Mesenchymal stem cell (in vitro differentiated cells and primary cell): ENCODE measurements at regions not wholly inside any gene's neighbourhood (a gene's known extent, or its start where the extent isn't known, plus 50 kb on each side); places are given as distances from the start of the nearest gene placed in this dataset.
A peak's percentile ranks its signal among the peaks of the same experiment; 100 is the strongest.
"Not testable (repeated sequence)": the region's sequence is repeated elsewhere in the genome, so short reads cannot be mapped to it uniquely, and the experiment has no call there.

Experiments
- DNase-seq: peaks from one replicate; pipeline ENCODE4 v3.0.0-alpha.2; 2013
- H2AFZ ChIP-seq: one replicate; pipeline ENCODE4 v1.6.1; 2013; ENCODE audit warnings: low read depth, mild to moderate bottlenecking, control low read depth, inconsistent platforms, low read length, moderate library complexity
- H2AK5ac ChIP-seq: 2 replicates; pipeline ENCODE4 v1.6.1; 2013; ENCODE audit warnings: low read length, moderate library complexity, mild to moderate bottlenecking, inconsistent platforms; ENCODE audit not compliant: severe bottlenecking
- H2BK120ac ChIP-seq: one replicate; pipeline ENCODE4 v1.6.1; 2013; ENCODE audit warnings: low read depth, mild to moderate bottlenecking, inconsistent platforms, low read length, moderate library complexity
- H2BK12ac ChIP-seq, 2 experiments: one replicate each; pipeline ENCODE4 v1.6.1; 2013; ENCODE audit warnings: inconsistent platforms in 2 of 2, low read length in 2 of 2, mild to moderate bottlenecking in 2 of 2, moderate library complexity in 2 of 2, control low read depth in 1 of 2
- H2BK15ac ChIP-seq: one replicate; pipeline ENCODE4 v1.6.1; 2013; ENCODE audit warnings: mild to moderate bottlenecking, low read depth, inconsistent platforms; ENCODE audit not compliant: poor library complexity, severe bottlenecking
- H2BK5ac ChIP-seq: 2 replicates; pipeline ENCODE4 v1.6.1; 2013; ENCODE audit warnings: low read depth, mild to moderate bottlenecking, low read length, control low read depth, inconsistent platforms; ENCODE audit not compliant: poor library complexity, severe bottlenecking
- H3K14ac ChIP-seq, 2 experiments: one replicate each; pipeline ENCODE4 v1.6.1; 2013; ENCODE audit warnings: inconsistent platforms in 2 of 2, low read length in 2 of 2, control low read depth in 1 of 2, mild to moderate bottlenecking in 1 of 2, moderate library complexity in 1 of 2
- H3K18ac ChIP-seq, 2 experiments: one replicate each; pipeline ENCODE4 v1.6.1; 2013; ENCODE audit warnings: inconsistent platforms in 2 of 2, low read length in 2 of 2, control low read depth in 1 of 2, low read depth in 1 of 2, mild to moderate bottlenecking in 1 of 2
- H3K23ac ChIP-seq, 2 experiments: one replicate each; pipeline ENCODE4 v1.6.1; 2013; ENCODE audit warnings: inconsistent platforms in 2 of 2, low read length in 2 of 2, mild to moderate bottlenecking in 2 of 2, moderate library complexity in 2 of 2, control low read depth in 1 of 2
- H3K27ac ChIP-seq: 2 replicates; pipeline ENCODE4 v1.5.1; 2013; ENCODE audit warnings: mild to moderate bottlenecking, moderate library complexity, low read length, control low read depth, inconsistent platforms; ENCODE audit not compliant: poor library complexity, severe bottlenecking
- H3K27me3 ChIP-seq, 2 experiments: 2 replicates each; pipeline versions ENCODE4 v1.6.1 to v1.7.0; 2013; ENCODE audit warnings: low read length in 2 of 2, mild to moderate bottlenecking in 2 of 2, moderate library complexity in 2 of 2, control low read depth in 1 of 2, inconsistent platforms in 1 of 2; ENCODE audit not compliant: control insufficient read depth in 1 of 2, insufficient read depth in 1 of 2
- H3K36me3 ChIP-seq, 2 experiments: 2 replicates each; pipeline versions ENCODE4 v1.6.1 to v1.7.0; 2013; ENCODE audit warnings: low read length in 2 of 2, control low read depth in 1 of 2, inconsistent platforms in 1 of 2, low read depth in 1 of 2, mild to moderate bottlenecking in 1 of 2; ENCODE audit not compliant: insufficient read depth in 2 of 2, control insufficient read depth in 1 of 2
- H3K4ac ChIP-seq, 2 experiments: one replicate each; pipeline ENCODE4 v1.6.1; 2013; ENCODE audit warnings: inconsistent platforms in 2 of 2, low read length in 2 of 2, mild to moderate bottlenecking in 2 of 2, moderate library complexity in 2 of 2, control low read depth in 1 of 2, low read depth in 1 of 2
- H3K4me1 ChIP-seq: 2 replicates; pipeline ENCODE4 v1.6.1; 2013; ENCODE audit warnings: low read depth, low read length, control low read depth; ENCODE audit not compliant: control insufficient read depth, insufficient read depth
- H3K4me2 ChIP-seq: 2 replicates; pipeline ENCODE4 v1.6.1; 2013; ENCODE audit warnings: low read length, mild to moderate bottlenecking, inconsistent platforms; ENCODE audit not compliant: poor library complexity, severe bottlenecking
- H3K4me3 ChIP-seq, 2 experiments: 2 replicates each; pipeline versions ENCODE4 v1.5.1 to v1.7.0; 2013; ENCODE audit warnings: low read length in 2 of 2, mild to moderate bottlenecking in 2 of 2, control low read depth in 1 of 2, low read depth in 1 of 2; ENCODE audit not compliant: insufficient read depth in 1 of 2
- H3K79me1 ChIP-seq: replicated peaks from 2 replicates; pipeline ENCODE4 v1.6.1; 2013; ENCODE audit warnings: mild to moderate bottlenecking, control low read depth, low read length, inconsistent platforms; ENCODE audit not compliant: poor library complexity, severe bottlenecking
- H3K9ac ChIP-seq: 2 replicates; pipeline ENCODE4 v1.7.0; 2013; ENCODE audit warnings: mild to moderate bottlenecking, low read length, moderate library complexity
- H3K9me3 ChIP-seq: 2 replicates; pipeline ENCODE4 v1.7.0; 2013; ENCODE audit warnings: mild to moderate bottlenecking, low read length; ENCODE audit not compliant: control insufficient read depth
- H4K8ac ChIP-seq: one replicate; pipeline ENCODE4 v1.6.1; 2013; ENCODE audit warnings: inconsistent platforms, mild to moderate bottlenecking, low read length, moderate library complexity
- H4K91ac ChIP-seq: one replicate; pipeline ENCODE4 v1.6.1; 2013; ENCODE audit warnings: mild to moderate bottlenecking, low read length, inconsistent platforms
- WGBS: methylation state at CpG from one replicate; pipeline ENCODE4 v1.1.7; 2013; ENCODE audit warnings: mixed read lengths; 5-methylcytosine and 5-hydroxymethylcytosine counted together

- H3K36me3 ChIP-seq, result no peaks in the 10 kb centered on the region
- H2BK120ac ChIP-seq, result no peak overlapping the region
- DNase-seq, result no peak
- H3K4me3 ChIP-seq, result no peak overlapping the region
- H3K9ac ChIP-seq, result peak overlapping the region; percentile 17
- H2AFZ ChIP-seq, result no peak overlapping the region
- no peak overlapping the region for H3K4ac ChIP-seq
- no peaks in the 10 kb centered on the region for H3K4me1 ChIP-seq
- H2AK5ac ChIP-seq, result no peak overlapping the region
- H3K9me3 ChIP-seq, result no peaks in the 10 kb centered on the region
- no peak overlapping the region for H3K27ac ChIP-seq
- H2BK5ac ChIP-seq, result no peak overlapping the region
- 88% methylated on average over 9 of the region's 10 CpGs for WGBS
- H4K8ac ChIP-seq, result no peak overlapping the region
- no peak overlapping the region for H3K14ac ChIP-seq
- H3K23ac ChIP-seq, result no peak overlapping the region
- H3K79me1 ChIP-seq, result no peaks in the 10 kb centered on the region
- H3K4me2 ChIP-seq, result no peak overlapping the region
- no peak overlapping the region for H2BK12ac ChIP-seq
- no peaks in the 10 kb centered on the region for H3K27me3 ChIP-seq
- no peak overlapping the region for H2BK15ac ChIP-seq
- no peak overlapping the region for H4K91ac ChIP-seq
- no peak overlapping the region for H3K18ac ChIP-seq
These were observed 220.2 kb upstream of the DMRT1 start for GRCh38 chr9:621201-621855.

- H2AFZ ChIP-seq, result no peak overlapping the region
- no peak overlapping the region for H4K8ac ChIP-seq
- no peak overlapping the region for H4K91ac ChIP-seq
- WGBS, result 81% methylated on average over 5 of the region's 7 CpGs
- DNase-seq, result no peak
- H3K9ac ChIP-seq, result peak overlapping the region; percentile 73
- H3K27ac ChIP-seq, result no peak overlapping the region
- H3K14ac ChIP-seq, result no peak overlapping the region
- H2AK5ac ChIP-seq, result no peak overlapping the region
- no peak overlapping the region for H3K4ac ChIP-seq
- H3K4me1 ChIP-seq, result peaks cover 2% of the 10 kb centered on the region
- H2BK15ac ChIP-seq, result no peak overlapping the region
- no peak overlapping the region for H3K18ac ChIP-seq
- H3K27me3 ChIP-seq, result no peaks in the 10 kb centered on the region
- no peaks in the 10 kb centered on the region for H3K79me1 ChIP-seq
- no peak overlapping the region for H3K23ac ChIP-seq
- no peak overlapping the region for H2BK12ac ChIP-seq
- H3K4me3 ChIP-seq, result no peak overlapping the region
- no peak overlapping the region for H3K4me2 ChIP-seq
- H3K9me3 ChIP-seq, result no peaks in the 10 kb centered on the region
- no peaks in the 10 kb centered on the region for H3K36me3 ChIP-seq
- no peak overlapping the region for H2BK5ac ChIP-seq
- no peak overlapping the region for H2BK120ac ChIP-seq
These were observed 216.5 kb upstream of the DMRT1 start for GRCh38 chr9:624935-625500.

- H3K9ac ChIP-seq, result peak overlapping the region; percentile 73
- no peak overlapping the region for H3K4ac ChIP-seq
- H3K14ac ChIP-seq, result no peak overlapping the region
- H3K27ac ChIP-seq, result no peak overlapping the region
- H2AFZ ChIP-seq, result no peak overlapping the region
- H3K18ac ChIP-seq, result no peak overlapping the region
- WGBS, result 71% methylated on average over 3 of the region's 3 CpGs
- H2AK5ac ChIP-seq, result no peak overlapping the region
- H4K8ac ChIP-seq, result no peak overlapping the region
- H4K91ac ChIP-seq, result no peak overlapping the region
- H3K4me2 ChIP-seq, result no peak overlapping the region
- H3K23ac ChIP-seq, result no peak overlapping the region
- H3K36me3 ChIP-seq, result no peaks in the 10 kb centered on the region
- peak overlapping the region in 1 of 2 experiments; percentile 16 for H3K4me3 ChIP-seq
- peaks cover 2% of the 10 kb centered on the region for H3K4me1 ChIP-seq
- H3K27me3 ChIP-seq, result no peaks in the 10 kb centered on the region
- no peak overlapping the region for H2BK15ac ChIP-seq
- H3K79me1 ChIP-seq, result no peaks in the 10 kb centered on the region
- no peak overlapping the region for H2BK120ac ChIP-seq
- no peak overlapping the region for H2BK12ac ChIP-seq
- DNase-seq, result no peak
- no peak overlapping the region for H2BK5ac ChIP-seq
- no peaks in the 10 kb centered on the region for H3K9me3 ChIP-seq
These were observed 215.9 kb upstream of the DMRT1 start for GRCh38 chr9:625613-626012.

GRCh38 chr9:626114-626513, 215.4 kb upstream of the DMRT1 start:
- not testable (repeated sequence) for H2BK5ac ChIP-seq, H2AK5ac ChIP-seq, H4K91ac ChIP-seq, H2AFZ ChIP-seq, H3K23ac ChIP-seq, H3K36me3 ChIP-seq, H3K4me1 ChIP-seq, H4K8ac ChIP-seq, H3K9me3 ChIP-seq, H3K27ac ChIP-seq, H2BK12ac ChIP-seq, H2BK120ac ChIP-seq, H3K14ac ChIP-seq, H3K4ac ChIP-seq, H3K4me2 ChIP-seq, H3K79me1 ChIP-seq, H3K18ac ChIP-seq, H3K27me3 ChIP-seq, DNase-seq, H2BK15ac ChIP-seq
- Histone ChIP-seq H3K9ac (peak overlapping the region; percentile 73), H3K4me3 (peak overlapping the region in 1 of 2 experiments; percentile 16)
- WGBS, result 95% methylated on average over 7 of the region's 9 CpGs
